HS-27A (cell line): ENCODE measurements at regions not wholly inside any gene's neighbourhood (a gene's known extent, or its start where the extent isn't known, plus 50 kb on each side); places are given as distances from the start of the nearest gene placed in this dataset.

Experiments used
- DNase-seq: peaks from one replicate; pipeline ENCODE4 v3.0.0-alpha.2; 2012; ENCODE audit warnings: low read depth, missing footprints

- no peak for DNase-seq
These were observed 498.4 kb downstream of the TLE4 start for GRCh38 chr9:80070071-80070742.

- no peak for DNase-seq
These were observed 495.2 kb downstream of the TLE4 start for GRCh38 chr9:80066931-80067330.

- no peak for DNase-seq
These were observed 490.8 kb downstream of the TLE4 start for GRCh38 chr9:80062567-80062966.

- peak; percentile 86 for DNase-seq
These were observed 490.2 kb downstream of the TLE4 start for GRCh38 chr9:80061940-80062339.

GRCh38 chr9:80061096-80061495, 489.3 kb downstream of the TLE4 start:
- DNase-seq, result no peak

- no peak for DNase-seq
These were observed 488.2 kb downstream of the TLE4 start for GRCh38 chr9:80059979-80060378.

GRCh38 chr9:80059191-80059590, 487.4 kb downstream of the TLE4 start:
- DNase-seq, result no peak

- DNase-seq, result no peak
These were observed 481.1 kb downstream of the TLE4 start for GRCh38 chr9:80052830-80053229.

- no peak for DNase-seq
These were observed 477.5 kb downstream of the TLE4 start for GRCh38 chr9:80049096-80049782.

GRCh38 chr9:80046481-80046880, 474.7 kb downstream of the TLE4 start:
- no peak for DNase-seq

- DNase-seq, result no peak
These were observed 470.1 kb downstream of the TLE4 start for GRCh38 chr9:80041821-80042220.

- no peak for DNase-seq
These were observed 468.7 kb downstream of the TLE4 start for GRCh38 chr9:80040457-80040856.

GRCh38 chr9:80030801-80031200, 459.0 kb downstream of the TLE4 start:
- DNase-seq, result no peak

- no peak for DNase-seq
These were observed 456.7 kb downstream of the TLE4 start for GRCh38 chr9:80028501-80028900.

GRCh38 chr9:80025796-80026520, 454.2 kb downstream of the TLE4 start:
- no peak for DNase-seq

- DNase-seq, result no peak
These were observed 453.4 kb downstream of the TLE4 start for GRCh38 chr9:80025131-80025530.

GRCh38 chr9:80020530-80020929, 448.8 kb downstream of the TLE4 start:
- DNase-seq, result no peak

- DNase-seq, result no peak
These were observed 448.3 kb downstream of the TLE4 start for GRCh38 chr9:80020056-80020455.

- DNase-seq, result no peak
These were observed 442.1 kb downstream of the TLE4 start for GRCh38 chr9:80013891-80014290.

- DNase-seq, result no peak
These were observed 441.0 kb downstream of the TLE4 start for GRCh38 chr9:80012557-80013330.

GRCh38 chr9:80009204-80009603, 437.4 kb downstream of the TLE4 start:
- no peak for DNase-seq

- DNase-seq, result no peak
These were observed 432.9 kb downstream of the TLE4 start for GRCh38 chr9:80004714-80005113.
